Liver (tissue), 8 donors: ENCODE measurements at regions not wholly inside any gene's neighbourhood (a gene's known extent, or its start where the extent isn't known, plus 50 kb on each side); places are given as distances from the start of the nearest gene placed in this dataset.

Source experiments
- DNase-seq: peaks from one replicate; pipeline ENCODE4 v3.0.0-alpha.2; 2017; ENCODE audit warnings: low spot score
- H3K27ac ChIP-seq, 2 donors: one replicate each; pipeline ENCODE4 v1.7.0; 2013; ENCODE audit warnings: inconsistent platforms in 2 of 2, low read length in 2 of 2, control low read depth in 1 of 2, low read depth in 1 of 2, mild to moderate bottlenecking in 1 of 2
- H3K27me3 ChIP-seq, 4 donors: one replicate each; pipeline versions ENCODE4 v1.6.1 to v1.7.0; 2013; ENCODE audit warnings: low read length in 3 of 4, inconsistent platforms in 1 of 4, mild to moderate bottlenecking in 1 of 4, moderate library complexity in 1 of 4; ENCODE audit not compliant: control insufficient read depth in 4 of 4, insufficient read depth in 4 of 4
- H3K36me3 ChIP-seq, 4 donors: one replicate each; pipeline versions ENCODE4 v1.6.1 to v1.7.0; 2013; ENCODE audit warnings: low read length in 3 of 4, mild to moderate bottlenecking in 3 of 4, low read depth in 1 of 4, moderate library complexity in 1 of 4; ENCODE audit not compliant: control insufficient read depth in 4 of 4, insufficient read depth in 3 of 4
- H3K4me1 ChIP-seq, 4 donors: one replicate each; pipeline versions ENCODE4 v1.6.1 to v1.7.0; 2013; ENCODE audit warnings: low read length in 3 of 4, mild to moderate bottlenecking in 3 of 4, moderate library complexity in 1 of 4; ENCODE audit not compliant: control insufficient read depth in 4 of 4, insufficient read depth in 4 of 4
- H3K4me3 ChIP-seq, 3 donors: one replicate each; pipeline versions ENCODE4 v1.6.1 to v1.7.0; 2013; ENCODE audit warnings: low read length in 3 of 3, control low read depth in 1 of 3, low read depth in 1 of 3, mild to moderate bottlenecking in 1 of 3
- H3K9ac ChIP-seq, 2 donors: one replicate each; pipeline ENCODE4 v1.7.0; 2013; ENCODE audit warnings: low read length in 2 of 2, mild to moderate bottlenecking in 2 of 2, moderate library complexity in 2 of 2, control low read depth in 1 of 2, low read depth in 1 of 2
- H3K9me3 ChIP-seq, 4 donors: one replicate each; pipeline versions ENCODE4 v1.6.1 to v1.7.0; 2013; ENCODE audit warnings: low read length in 3 of 4; ENCODE audit not compliant: control insufficient read depth in 4 of 4
- ATF3 ChIP-seq: IDR thresholded peaks from 2 replicates; pipeline ENCODE4 v1.6.1; 2016; ENCODE audit warnings: antibody characterized with exemption
- CTCF ChIP-seq: fragments of 150-350 bp; IDR thresholded peaks from 2 replicates; pipeline ENCODE4 v1.5.1; 2017; ENCODE audit warnings: improper control_type of control experiment, low read depth, low read length; ENCODE audit not compliant: missing input control
- EGR1 ChIP-seq, 2 donors: IDR thresholded peaks; 2 replicates each; pipeline ENCODE4 v1.6.1; 2016 to 2018; ENCODE audit warnings: antibody characterized with exemption in 2 of 2, low read depth in 2 of 2
- FOXA1 ChIP-seq: IDR thresholded peaks from 2 replicates; pipeline ENCODE4 v1.6.1; 2016; ENCODE audit warnings: antibody characterized with exemption
- FOXA2 ChIP-seq: IDR thresholded peaks from 2 replicates; pipeline ENCODE4 v1.6.1; 2016; ENCODE audit warnings: antibody characterized with exemption
- GABPA ChIP-seq, 2 donors: IDR thresholded peaks in 1 of 2; conservative IDR thresholded peaks in 1 of 2; 2 replicates each; pipeline ENCODE4 v1.6.1; 2016; ENCODE audit warnings: antibody characterized with exemption in 2 of 2, mild to moderate bottlenecking in 1 of 2, moderate library complexity in 1 of 2
- HNF4A ChIP-seq, 2 donors: conservative IDR thresholded peaks; 2 replicates each; pipeline ENCODE4 v1.6.1; 2016; ENCODE audit warnings: antibody characterized with exemption in 2 of 2, mild to moderate bottlenecking in 2 of 2
- HNF4G ChIP-seq: IDR thresholded peaks from 2 replicates; pipeline ENCODE4 v1.6.1; 2016; ENCODE audit warnings: antibody characterized with exemption
- JUND ChIP-seq, 2 donors: IDR thresholded peaks; 2 replicates each; pipeline ENCODE4 v1.6.1; 2016; ENCODE audit warnings: antibody characterized with exemption in 2 of 2
- NR2F2 ChIP-seq: IDR thresholded peaks from 2 replicates; pipeline ENCODE4 v1.6.1; 2016; ENCODE audit warnings: antibody characterized with exemption
- RAD21 ChIP-seq, 2 donors: IDR thresholded peaks; 2 replicates each; pipeline ENCODE4 v1.6.1; 2016; ENCODE audit warnings: antibody characterized with exemption in 2 of 2, mild to moderate bottlenecking in 2 of 2
- RXRA ChIP-seq, 2 donors: IDR thresholded peaks; 2 replicates each; pipeline ENCODE4 v1.6.1; 2017 to 2018; ENCODE audit warnings: antibody characterized with exemption in 2 of 2, mild to moderate bottlenecking in 1 of 2
- TAF1 ChIP-seq: conservative IDR thresholded peaks from 2 replicates; pipeline ENCODE4 v1.6.1; 2016; ENCODE audit warnings: antibody characterized with exemption, mild to moderate bottlenecking
- YY1 ChIP-seq: IDR thresholded peaks from 2 replicates; pipeline ENCODE4 v1.6.1; 2016; ENCODE audit warnings: antibody characterized with exemption, mild to moderate bottlenecking
- WGBS: extraction: QIAGEN DNeasy Blood & Tissue Kit; methylation state at CpG from one replicate; pipeline ENCODE4 v1.1.7; 2013; 5-methylcytosine and 5-hydroxymethylcytosine counted together
- TF ChIP-seq, protein P1 (sequence below): IDR thresholded peaks from 2 replicates; pipeline ENCODE4 v1.6.1; 2016; ENCODE audit warnings: antibody characterized with exemption
- TF ChIP-seq, protein P2 (sequence below): IDR thresholded peaks from 2 replicates; pipeline ENCODE4 v1.6.1; 2016; ENCODE audit warnings: antibody characterized with exemption
- donor health status: healthy.
- donor health status: healthy.
- donor health status: healthy.
- donor health status: healthy.
- donor health status: healthy.

GRCh38 chr5:108678091-108678490, 69.6 kb upstream of the FER start:
- H3K27ac ChIP-seq: no peak overlapping the region
- no peaks in the 10 kb centered on the region for H3K4me1 ChIP-seq
- WGBS: 76% methylated on average over 4 of the region's 4 CpGs
- DNase-seq: no peak
- TF ChIP-seq HNF4A (conservative IDR thresholded peaks at IDR 0.05): no peak
- no peak for TF ChIP-seq RXRA (IDR thresholded peaks at IDR 0.05)
- no peak for TF ChIP-seq CTCF
- TF ChIP-seq FOXA2: no peak
- no peak for TF ChIP-seq YY1
- no peak for TF ChIP-seq NR2F2
- TF ChIP-seq ATF3: no peak
- TF ChIP-seq, protein P1, sequence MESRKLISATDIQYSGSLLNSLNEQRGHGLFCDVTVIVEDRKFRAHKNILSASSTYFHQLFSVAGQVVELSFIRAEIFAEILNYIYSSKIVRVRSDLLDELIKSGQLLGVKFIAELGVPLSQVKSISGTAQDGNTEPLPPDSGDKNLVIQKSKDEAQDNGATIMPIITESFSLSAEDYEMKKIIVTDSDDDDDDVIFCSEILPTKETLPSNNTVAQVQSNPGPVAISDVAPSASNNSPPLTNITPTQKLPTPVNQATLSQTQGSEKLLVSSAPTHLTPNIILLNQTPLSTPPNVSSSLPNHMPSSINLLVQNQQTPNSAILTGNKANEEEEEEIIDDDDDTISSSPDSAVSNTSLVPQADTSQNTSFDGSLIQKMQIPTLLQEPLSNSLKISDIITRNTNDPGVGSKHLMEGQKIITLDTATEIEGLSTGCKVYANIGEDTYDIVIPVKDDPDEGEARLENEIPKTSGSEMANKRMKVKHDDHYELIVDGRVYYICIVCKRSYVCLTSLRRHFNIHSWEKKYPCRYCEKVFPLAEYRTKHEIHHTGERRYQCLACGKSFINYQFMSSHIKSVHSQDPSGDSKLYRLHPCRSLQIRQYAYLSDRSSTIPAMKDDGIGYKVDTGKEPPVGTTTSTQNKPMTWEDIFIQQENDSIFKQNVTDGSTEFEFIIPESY: no peak
- no peak for TF ChIP-seq JUND (IDR thresholded peaks at IDR 0.05)
- TF ChIP-seq EGR1 (IDR thresholded peaks at IDR 0.05; ENCODE audit: low read depth in 2 of 2): no peak
- TF ChIP-seq GABPA (IDR thresholded peaks at IDR 0.05 in 1 of 2, conservative IDR thresholded peaks at IDR 0.05 in 1 of 2): no peak
- TF ChIP-seq, protein P2, sequence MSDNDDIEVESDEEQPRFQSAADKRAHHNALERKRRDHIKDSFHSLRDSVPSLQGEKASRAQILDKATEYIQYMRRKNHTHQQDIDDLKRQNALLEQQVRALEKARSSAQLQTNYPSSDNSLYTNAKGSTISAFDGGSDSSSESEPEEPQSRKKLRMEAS: no peak
- no peak for TF ChIP-seq TAF1
- TF ChIP-seq FOXA1: no peak
- no peak for TF ChIP-seq RAD21 (IDR thresholded peaks at IDR 0.05)
- TF ChIP-seq HNF4G: no peak
- H3K9ac ChIP-seq: no peak overlapping the region
- H3K4me3 ChIP-seq: no peak overlapping the region
- no peaks in the 10 kb centered on the region for H3K9me3 ChIP-seq
- H3K36me3 ChIP-seq: no peaks in the 10 kb centered on the region
- no peaks in the 10 kb centered on the region for H3K27me3 ChIP-seq

DNA sequence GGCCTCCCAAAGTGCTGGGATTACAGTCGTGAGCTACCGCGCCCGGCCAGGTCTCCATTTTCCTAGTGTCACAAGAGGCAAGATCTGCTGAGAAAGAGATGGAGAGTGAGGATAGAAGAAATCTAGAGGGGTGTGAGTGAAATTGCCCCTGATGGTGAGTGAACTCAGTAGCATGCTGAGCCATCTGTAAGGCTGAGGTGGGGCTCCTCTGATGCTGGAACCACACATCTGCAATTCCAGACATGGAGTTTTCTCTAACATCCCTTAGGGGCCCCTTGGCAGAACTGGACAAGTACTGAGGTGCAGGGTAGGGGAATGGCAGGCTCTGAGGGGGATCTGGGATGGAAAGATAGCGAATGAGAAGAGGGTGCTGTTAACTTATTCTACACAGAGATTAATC, 72.0 kb upstream of the FER start:
- no peaks in the 10 kb centered on the region for H3K27me3 ChIP-seq
- no peak overlapping the region for H3K4me3 ChIP-seq
- H3K36me3 ChIP-seq: no peaks in the 10 kb centered on the region
- no peak for DNase-seq
- H3K9ac ChIP-seq: no peak overlapping the region
- no peaks in the 10 kb centered on the region for H3K4me1 ChIP-seq
- 93% methylated on average over 5 of the region's 5 CpGs for WGBS
- TF ChIP-seq NR2F2 (no peak), ATF3 (no peak), RAD21 (IDR thresholded peaks at IDR 0.05) (no peak), FOXA2 (no peak)
- TF ChIP-seq, protein P2: no peak
- TF ChIP-seq, protein P1: no peak
- H3K9me3 ChIP-seq: no peaks in the 10 kb centered on the region
- H3K27ac ChIP-seq: no peak overlapping the region
